T-helper 9 cell (primary cell): ENCODE measurements at regions not wholly inside any gene's neighbourhood (a gene's known extent, or its start where the extent isn't known, plus 50 kb on each side); places are given as distances from the start of the nearest gene placed in this dataset.

Experiments used
- DNase-seq: peaks from one replicate; pipeline ENCODE4 v3.0.0-alpha.2; 2020

DNA sequence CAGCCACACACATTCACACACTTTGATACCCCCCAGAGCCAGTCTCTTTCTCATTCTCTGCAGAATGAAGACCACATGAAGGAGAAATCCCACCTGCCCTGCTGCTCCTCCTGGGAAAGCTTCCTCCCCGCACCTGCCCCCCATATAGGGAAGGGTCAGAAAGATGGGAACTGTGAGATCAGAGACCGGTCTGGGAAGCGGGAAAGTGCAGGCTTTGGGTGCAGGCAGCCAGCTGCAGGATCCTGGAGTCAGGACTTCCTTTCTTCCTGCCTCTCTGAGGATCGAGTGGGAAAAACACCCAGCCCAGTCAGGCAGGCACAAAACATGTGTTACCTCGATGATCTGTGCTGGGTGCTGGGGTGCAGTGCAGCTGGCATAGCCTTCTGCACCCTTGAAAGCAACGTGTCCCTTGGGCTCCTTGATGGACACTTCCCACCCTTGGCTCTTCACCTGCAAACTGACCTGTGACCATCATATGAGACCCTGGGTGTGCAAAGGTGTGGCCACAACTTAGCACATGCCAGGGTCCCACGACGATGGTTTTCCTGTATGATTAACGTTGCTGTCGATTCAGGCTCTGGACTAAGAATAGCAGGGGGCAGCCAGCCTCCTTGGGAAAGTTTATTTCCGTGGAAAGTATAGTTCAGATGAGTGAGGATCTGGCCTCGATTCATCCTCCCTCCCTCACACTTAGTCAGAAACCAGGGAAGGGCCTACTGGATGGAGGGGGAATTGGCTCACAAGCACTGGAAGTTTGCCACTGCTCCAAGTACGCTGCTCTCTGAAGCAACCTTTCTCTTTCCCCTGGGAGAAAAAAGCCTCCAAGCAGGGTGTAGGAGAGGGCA is 105.4 kb upstream of the MED13L start:
- DNase-seq = no peak

DNA sequence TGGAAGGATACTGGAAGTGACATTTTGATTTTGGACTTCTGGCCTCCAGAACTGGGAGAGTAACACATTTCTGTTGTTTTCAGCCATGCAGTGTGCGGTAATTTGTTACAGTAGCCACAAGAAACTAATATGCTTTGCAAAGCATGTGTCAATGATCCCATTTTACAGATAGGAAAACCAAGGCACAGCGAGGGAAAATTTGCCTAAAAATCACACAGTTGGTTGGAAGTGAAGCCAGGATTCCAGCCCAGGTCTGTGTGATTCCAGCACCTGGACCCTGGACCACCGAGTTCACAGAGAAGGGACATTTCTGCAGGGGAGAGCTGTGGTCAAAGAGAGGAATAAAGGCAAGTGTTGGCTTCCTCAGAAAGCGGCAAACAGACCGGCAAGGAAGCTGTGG is 106.7 kb upstream of the MED13L start:
- no peak for DNase-seq

DNA sequence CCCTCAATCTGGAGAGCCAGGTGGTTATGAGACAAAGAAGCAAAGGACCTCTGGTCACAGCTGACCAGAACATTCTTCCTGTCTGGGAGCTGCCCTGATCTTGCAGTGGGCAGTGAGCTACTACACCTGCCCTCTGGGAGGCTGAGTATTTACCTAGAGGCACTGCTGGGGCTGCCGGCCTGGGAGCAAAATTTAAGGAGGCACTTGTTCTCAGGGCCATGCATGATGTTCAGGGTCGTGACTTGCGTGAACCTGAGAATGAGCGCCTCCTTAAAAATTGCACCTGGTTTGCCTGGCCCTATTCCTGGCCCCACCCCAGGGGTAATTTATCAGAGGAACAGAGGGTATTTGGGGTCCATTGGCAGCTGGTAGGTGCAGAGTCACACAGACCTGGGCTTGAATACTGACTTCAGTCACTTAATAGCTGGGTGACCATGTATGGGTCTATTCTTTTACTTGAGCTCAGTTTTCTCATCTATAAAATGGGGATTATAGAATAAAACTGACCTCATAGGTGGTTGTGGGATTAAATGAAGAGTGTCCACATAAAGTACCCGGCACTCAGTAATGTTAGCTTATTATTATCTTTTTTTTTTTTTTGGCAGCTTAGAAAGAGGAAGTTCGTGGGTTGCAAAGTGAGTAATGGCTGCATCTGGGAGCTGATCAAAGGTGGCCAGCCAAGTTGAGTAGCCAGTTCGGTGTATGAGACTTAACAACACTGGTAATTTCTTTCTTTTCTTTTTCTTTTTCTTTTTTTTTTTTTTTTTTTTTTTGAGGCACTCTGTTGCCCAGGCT is 107.4 kb upstream of the MED13L start:
- DNase-seq = no peak

- no peak for DNase-seq
Observed at GRCh38 chr12:116385486-116386217, 108.2 kb upstream of the MED13L start.

DNA sequence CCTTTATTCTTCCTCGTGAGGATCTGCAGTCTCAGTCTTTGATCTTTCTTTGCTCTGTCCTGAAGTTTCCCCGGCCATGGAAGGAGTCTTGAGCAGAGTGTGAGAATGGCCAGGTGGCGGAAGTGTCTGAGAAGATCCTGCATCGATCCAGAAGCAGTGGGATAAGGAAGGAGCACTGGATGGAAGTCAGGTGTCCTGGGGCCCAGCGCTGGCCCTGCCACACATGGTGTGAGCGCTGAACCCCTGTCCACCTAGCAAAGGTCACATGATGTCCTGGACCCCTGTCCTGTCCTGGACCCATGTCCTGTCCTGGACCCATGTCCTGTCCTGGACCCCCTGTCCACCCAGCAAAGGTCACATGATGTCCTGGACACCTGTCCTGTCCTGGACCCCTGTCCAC is 111.8 kb upstream of the MED13L start:
- DNase-seq = no peak

DNA sequence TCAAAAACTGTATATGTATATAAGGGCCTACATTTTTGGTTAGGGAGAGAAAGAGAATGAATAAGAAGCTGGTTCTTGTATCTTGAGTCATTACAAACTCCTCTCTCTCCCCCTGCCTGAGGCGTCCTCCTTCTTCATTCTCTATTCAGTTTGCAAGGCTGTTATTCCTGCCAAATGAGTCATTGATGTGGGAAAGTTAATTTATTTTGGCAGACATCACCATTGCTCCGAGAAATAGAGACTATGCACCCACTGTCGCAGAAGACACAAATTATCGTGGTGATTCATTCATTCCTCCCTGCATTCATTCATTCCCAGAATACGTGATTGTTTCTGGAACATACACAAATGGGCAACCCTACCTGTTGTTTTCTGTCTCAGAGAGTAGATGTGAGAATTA is 112.5 kb upstream of the MED13L start:
- no peak for DNase-seq

GRCh38 chr12:116390401-116391335 is 113.2 kb upstream of the MED13L start:
- DNase-seq = no peak

GRCh38 chr12:116391501-116391900 is 114.0 kb upstream of the MED13L start:
- no peak for DNase-seq

DNA sequence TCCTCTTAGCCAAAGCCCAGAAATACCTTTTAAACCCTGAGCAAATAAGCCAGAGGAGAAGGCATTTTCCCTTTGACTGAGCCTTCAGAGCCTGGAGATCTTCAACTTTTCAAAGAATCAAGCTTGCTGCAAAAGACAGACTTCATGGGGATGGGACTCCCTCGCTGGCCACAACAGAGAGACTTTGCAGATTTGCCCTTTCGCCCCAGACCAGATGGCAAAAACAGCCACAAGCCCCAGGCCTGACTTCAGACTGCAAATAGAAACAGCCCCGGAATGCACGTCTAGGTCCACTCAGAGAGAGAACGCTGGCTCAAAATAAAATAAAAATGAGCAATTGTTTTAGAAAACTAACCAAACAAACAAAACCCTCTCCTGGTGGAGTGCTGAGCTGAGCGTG is 114.6 kb upstream of the MED13L start:
- no peak for DNase-seq

DNA sequence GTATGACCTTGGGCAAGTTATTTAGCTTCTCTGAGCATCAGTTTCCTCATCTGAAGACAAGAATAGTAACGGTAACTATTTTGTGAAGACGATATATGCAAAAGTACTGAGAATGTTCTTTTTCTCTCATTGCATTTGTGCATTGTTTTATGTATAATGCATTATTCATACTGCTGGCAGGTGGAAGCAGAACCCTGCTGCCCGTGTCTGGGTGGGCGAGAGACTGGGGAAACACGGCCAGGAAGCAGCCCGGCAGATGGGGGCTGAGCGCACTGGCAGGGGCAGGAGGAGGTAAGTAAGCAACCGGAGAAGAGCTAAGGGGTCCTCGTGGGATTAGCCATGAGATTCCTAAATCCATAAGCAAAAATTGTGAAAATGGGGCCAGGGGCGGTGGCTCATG is 115.8 kb upstream of the MED13L start:
- DNase-seq = no peak

DNA sequence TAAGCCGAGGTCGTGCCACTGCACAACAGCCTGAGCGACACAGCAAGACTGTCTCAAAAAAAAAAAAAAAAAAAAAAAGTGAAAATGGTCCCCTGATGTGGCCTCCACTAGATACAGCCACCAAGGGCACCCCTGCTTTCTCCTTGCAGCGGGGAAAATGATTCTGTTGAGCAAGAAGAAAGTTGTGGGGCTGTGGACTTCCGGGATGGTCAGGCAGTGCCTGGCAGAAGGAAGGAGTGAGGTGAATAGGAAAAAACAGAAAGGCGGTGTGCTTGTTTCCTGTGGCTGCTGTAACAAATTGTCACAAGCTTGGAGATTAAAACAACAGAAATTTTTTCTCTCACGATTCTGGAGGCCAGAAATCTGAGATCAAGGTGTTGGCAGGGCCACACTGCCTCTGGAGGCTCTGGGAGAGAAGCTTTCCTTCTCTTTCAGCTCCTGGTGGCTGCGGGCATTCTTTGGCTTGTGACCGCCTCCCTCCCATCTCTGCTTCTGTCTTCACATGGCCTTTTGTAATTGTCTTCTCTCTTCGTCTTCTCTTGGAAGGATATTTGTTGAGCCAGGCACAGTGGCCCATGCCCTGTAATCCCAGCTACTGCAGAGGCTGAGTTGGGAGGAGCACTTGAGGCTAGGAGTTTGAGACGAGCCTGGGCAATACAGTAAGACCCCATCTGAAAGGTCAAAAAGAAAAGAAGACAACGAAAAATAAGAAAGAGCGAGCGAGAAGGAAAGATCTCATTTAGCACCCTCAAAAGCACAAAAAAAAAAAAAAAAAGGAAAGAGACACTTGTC is 116.6 kb upstream of the MED13L start:
- no peak for DNase-seq

- DNase-seq = no peak
Observed at GRCh38 chr12:116395396-116395795, 117.9 kb upstream of the MED13L start.

GRCh38 chr12:116397148-116397547 is 119.7 kb upstream of the MED13L start:
- DNase-seq = no peak

GRCh38 chr12:116398193-116398592 is 120.7 kb upstream of the MED13L start:
- DNase-seq = no peak

DNA sequence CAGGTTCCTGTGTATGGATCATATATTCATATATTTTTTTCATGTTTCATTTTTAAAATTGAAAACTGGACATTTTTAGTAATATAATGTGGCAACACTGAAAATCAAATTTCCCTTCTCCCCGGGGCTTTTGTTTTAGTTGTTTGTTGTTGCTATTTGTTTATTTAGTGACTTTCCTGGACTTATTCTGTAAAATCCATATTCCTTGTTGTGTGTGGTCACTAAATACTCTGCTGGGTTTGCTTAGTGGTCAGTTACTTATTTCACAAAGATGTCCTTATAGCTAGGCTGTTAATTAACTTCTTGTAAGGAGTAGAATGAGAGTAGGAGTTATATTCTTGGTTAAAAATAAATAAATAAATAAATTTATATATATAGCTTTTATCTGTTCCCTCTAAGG is 121.6 kb upstream of the MED13L start:
- no peak for DNase-seq

DNA sequence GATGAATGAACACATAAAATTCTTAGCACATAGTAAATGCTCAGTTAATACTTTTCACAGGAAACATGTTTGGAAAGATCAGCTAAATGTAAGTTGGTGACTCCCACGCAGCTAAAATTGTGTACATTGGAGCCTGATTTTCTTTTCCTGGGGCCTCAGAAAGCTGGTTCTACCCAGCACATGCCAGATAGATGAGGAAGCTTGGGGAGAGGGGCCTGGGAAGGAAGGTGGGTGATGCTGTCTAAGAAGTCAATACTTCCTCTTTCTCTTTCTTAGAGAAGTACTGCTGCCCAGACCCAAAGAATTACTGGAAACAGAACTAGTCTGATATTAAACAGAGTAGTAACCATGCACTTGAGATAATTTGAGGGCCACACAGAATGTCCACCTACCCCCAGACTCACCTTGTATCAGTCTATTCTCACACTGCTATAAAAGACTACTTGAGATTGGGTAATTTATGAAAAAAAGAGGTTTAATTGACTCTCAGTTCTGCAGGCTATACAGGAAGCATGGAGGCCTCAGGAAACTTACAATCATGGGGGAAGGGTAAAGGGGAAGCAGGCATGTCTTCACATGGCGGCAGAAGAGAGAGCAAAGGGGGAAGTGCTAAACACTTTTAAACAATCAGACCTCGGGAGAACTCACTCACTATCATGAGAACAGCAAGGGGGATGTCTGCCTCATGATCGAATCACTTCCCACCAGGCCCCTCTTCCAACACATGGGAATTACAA is 123.3 kb upstream of the MED13L start:
- DNase-seq = no peak

DNA sequence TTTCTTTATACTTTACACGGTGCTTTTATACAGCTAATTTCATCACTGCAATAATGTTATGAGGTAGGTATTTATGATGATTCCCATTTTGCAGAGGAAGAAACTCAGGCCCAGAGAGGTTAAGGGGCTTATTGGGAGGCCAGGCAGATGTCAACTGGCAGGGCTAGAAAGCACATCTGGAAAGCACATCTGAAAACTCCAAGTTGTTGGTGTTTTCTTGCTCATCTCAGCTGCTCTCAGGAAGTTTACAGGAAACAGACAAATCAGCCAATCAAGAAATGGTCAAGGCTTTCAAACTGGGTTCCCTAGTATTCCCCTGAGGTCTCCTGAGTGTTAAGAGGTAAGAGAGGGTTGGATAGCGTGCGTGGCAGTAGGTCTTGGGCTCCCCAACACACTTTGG is 124.1 kb upstream of the MED13L start:
- no peak for DNase-seq

DNA sequence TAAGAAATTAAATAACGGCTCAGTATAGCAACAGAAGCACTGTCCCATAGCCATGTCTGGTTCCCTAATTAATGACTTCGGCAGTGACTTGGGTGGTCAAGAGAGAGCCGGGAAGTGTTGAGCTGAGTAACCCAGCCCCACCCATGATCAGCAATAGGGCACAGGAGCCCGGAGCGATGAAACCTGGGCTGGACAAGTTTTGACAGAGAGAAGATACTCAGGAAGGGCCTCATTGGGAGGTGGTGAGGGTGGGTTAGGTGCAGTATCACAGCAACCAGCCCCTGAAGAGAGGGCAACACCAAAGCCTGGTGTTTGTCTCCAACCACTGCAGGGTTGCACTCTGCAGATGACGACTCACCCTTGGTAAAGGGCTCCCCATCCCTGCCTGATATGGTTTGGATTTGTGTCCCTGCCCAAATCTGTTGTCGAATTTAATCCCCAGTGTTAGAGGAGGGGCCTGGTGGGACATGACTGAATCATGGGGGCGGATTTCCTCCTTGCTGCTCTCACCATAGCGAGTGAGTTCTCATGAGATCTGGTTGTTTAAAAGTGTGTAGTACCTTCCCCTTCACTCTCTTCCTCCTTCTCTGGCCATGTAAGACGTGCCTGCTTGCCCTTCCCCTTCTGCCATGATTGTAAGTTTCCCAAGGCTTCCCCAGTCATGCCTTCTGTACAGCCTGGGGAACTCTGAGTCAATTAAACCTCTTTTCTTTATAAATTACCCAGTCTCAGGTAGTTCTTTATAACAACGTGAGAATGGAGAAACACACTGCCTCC is 124.9 kb upstream of the MED13L start:
- DNase-seq = no peak

DNA sequence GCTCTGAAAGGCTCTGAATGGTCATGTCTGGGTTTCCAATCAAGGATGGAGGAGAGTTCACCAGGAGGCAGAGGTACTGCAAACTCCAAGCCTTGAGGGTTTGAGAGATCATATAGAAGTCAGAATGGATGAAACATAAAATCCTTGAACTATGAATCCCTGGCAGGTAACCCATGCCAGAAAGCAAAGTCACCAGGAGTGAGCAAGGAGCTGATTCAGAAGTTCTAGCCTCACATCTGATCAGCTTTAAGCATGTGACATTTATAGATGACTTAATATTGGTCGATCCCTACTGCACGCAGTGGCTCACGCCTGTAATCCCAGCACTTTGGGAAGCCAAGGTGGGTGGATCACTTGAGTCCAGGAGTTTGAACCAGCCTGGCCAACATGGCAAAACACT is 126.1 kb upstream of the MED13L start:
- no peak for DNase-seq

DNA sequence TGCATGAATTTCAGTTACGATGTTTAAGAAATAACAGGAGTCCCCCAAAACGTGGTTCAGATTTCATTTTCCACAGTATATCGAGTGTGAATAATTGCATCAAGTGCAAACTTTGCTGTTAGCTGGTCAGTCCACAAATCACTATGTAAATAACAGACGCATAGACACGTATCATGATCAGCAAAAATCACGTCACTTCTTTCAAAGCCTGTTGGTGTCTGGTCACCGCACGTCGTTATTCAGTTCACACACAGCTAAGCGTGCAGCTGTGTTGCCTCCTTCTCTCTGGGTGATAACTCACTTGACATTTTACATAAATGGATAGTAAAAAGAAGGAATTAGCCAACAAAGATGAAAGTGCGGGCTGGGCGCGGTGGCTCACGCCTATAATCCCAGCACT is 126.8 kb upstream of the MED13L start:
- no peak for DNase-seq
